ENCODE measurements at regions not wholly inside any gene's neighbourhood (a gene's known extent, or its start where the extent isn't known, plus 50 kb on each side); places are given as distances from the start of the nearest gene placed in this dataset.

- Histone ChIP-seq H3K4me3 (replicated peaks; ENCODE audit: insufficient read depth, low read length) (no peak overlapping the region), H3K27me3 (ENCODE audit: insufficient read depth, poor library complexity, severe bottlenecking) (no peaks in the 10 kb centered on the region), H3K27ac (replicated peaks) (no peak overlapping the region)
- DNase-seq (ENCODE audit: low read depth in 1 of 2, low spot score in 1 of 2), result no peak
- TF ChIP-seq, protein P1, sequence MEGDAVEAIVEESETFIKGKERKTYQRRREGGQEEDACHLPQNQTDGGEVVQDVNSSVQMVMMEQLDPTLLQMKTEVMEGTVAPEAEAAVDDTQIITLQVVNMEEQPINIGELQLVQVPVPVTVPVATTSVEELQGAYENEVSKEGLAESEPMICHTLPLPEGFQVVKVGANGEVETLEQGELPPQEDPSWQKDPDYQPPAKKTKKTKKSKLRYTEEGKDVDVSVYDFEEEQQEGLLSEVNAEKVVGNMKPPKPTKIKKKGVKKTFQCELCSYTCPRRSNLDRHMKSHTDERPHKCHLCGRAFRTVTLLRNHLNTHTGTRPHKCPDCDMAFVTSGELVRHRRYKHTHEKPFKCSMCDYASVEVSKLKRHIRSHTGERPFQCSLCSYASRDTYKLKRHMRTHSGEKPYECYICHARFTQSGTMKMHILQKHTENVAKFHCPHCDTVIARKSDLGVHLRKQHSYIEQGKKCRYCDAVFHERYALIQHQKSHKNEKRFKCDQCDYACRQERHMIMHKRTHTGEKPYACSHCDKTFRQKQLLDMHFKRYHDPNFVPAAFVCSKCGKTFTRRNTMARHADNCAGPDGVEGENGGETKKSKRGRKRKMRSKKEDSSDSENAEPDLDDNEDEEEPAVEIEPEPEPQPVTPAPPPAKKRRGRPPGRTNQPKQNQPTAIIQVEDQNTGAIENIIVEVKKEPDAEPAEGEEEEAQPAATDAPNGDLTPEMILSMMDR (IDR thresholded peaks at IDR 0.05; ENCODE audit: insufficient read depth, low read length), result no peak
- TF ChIP-seq SPI1 (IDR thresholded peaks at IDR 0.05; ENCODE audit: borderline replicate concordance, low read depth) (no peak), POLR2AphosphoS5 (IDR thresholded peaks at IDR 0.05; ENCODE audit: low read depth) (no peak), GABPA (IDR thresholded peaks at IDR 0.05; ENCODE audit: low read depth) (no peak), REST (IDR thresholded peaks at IDR 0.05; ENCODE audit: insufficient replicate concordance, low read depth) (no peak)
Measured at GRCh38 chr5:13278148-13278547, 666.3 kb downstream of the DNAH5 start.

DNA sequence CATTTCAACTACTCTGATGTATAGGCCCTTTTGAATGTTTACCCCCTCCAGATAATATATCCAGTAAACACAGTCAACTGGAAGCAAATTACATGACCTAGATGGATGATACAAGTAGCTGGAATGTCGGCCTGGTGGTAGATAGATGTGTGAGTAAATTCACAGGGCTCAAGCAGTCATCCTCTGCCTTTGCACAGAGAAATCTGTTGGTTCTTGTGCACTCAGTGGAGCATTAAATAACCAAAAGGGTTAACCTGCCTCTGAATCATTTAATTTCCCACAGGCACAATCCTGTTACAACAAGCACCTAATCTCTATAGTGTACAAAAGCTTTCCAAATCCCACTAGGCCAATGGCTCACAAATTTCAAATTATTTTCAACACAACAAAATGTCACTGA is 668.3 kb downstream of the DNAH5 start:
- no peak for DNase-seq (ENCODE audit: low read depth in 1 of 2, low spot score in 1 of 2)
- H3K27me3 ChIP-seq (ENCODE audit: insufficient read depth, poor library complexity, severe bottlenecking), result no peaks in the 10 kb centered on the region
- TF ChIP-seq SPI1 (IDR thresholded peaks at IDR 0.05; ENCODE audit: borderline replicate concordance, low read depth) (no peak), GABPA (IDR thresholded peaks at IDR 0.05; ENCODE audit: low read depth) (no peak), POLR2AphosphoS5 (IDR thresholded peaks at IDR 0.05; ENCODE audit: low read depth) (no peak), REST (IDR thresholded peaks at IDR 0.05; ENCODE audit: insufficient replicate concordance, low read depth) (no peak)
- TF ChIP-seq, protein P1 (IDR thresholded peaks at IDR 0.05; ENCODE audit: insufficient read depth, low read length), result no peak
- no peak overlapping the region for H3K4me3 ChIP-seq (replicated peaks; ENCODE audit: insufficient read depth, low read length)
- H3K27ac ChIP-seq (replicated peaks), result no peak overlapping the region

GRCh38 chr5:13263701-13264100 is 680.8 kb downstream of the DNAH5 start:
- H3K4me3 ChIP-seq (replicated peaks; ENCODE audit: insufficient read depth, low read length), result no peak overlapping the region

More at GRCh38 chr5:13263701-13264100, 680.8 kb downstream of the DNAH5 start:
- TF ChIP-seq GABPA (IDR thresholded peaks at IDR 0.05; ENCODE audit: low read depth) (no peak), POLR2AphosphoS5 (IDR thresholded peaks at IDR 0.05; ENCODE audit: low read depth) (no peak), SPI1 (IDR thresholded peaks at IDR 0.05; ENCODE audit: borderline replicate concordance, low read depth) (no peak), REST (IDR thresholded peaks at IDR 0.05; ENCODE audit: insufficient replicate concordance, low read depth) (no peak)
- TF ChIP-seq, protein P1 (IDR thresholded peaks at IDR 0.05; ENCODE audit: insufficient read depth, low read length), result no peak
- no peak for DNase-seq (ENCODE audit: low read depth in 1 of 2, low spot score in 1 of 2)
- H3K27me3 ChIP-seq (ENCODE audit: insufficient read depth, poor library complexity, severe bottlenecking), result no peaks in the 10 kb centered on the region
- H3K27ac ChIP-seq (replicated peaks), result no peak overlapping the region
